ENCODE measurements at regions not wholly inside any gene's neighbourhood (a gene's known extent, or its start where the extent isn't known, plus 50 kb on each side); places are given as distances from the start of the nearest gene placed in this dataset.

DNA sequence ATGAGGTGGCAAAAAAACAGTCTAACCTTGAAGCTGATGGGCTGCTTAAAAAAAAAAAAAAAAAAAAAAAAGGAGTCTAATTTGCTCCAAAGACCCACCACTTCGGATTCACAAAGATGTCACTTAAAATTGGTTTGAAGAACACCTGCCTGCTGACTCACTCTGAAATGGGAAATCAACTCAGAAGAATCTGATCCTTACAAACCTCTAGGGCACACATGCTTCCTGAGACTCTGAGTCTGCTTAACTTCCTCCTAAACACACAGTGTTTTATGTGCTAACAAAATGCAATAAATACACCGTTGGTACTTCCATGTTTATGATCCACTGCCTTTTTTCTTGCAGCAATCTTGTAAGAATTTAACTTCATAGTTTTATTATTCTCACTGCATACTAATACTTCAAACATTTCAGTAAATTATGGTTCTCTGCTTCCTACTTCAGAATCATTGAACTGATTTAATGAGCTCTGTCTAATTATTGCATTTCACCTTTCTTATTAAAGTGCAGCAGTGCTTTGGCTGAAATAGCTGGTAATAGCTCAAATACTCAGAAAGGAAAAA lies 73.0 kb upstream of the FRMD4B start:
- TF ChIP-seq CTCF (IDR thresholded peaks at IDR 0.05) (no peak), POLR2AphosphoS5 (IDR thresholded peaks at IDR 0.05) (no peak)
